ENCODE measurements at regions not wholly inside any gene's neighbourhood (a gene's known extent, or its start where the extent isn't known, plus 50 kb on each side); places are given as distances from the start of the nearest gene placed in this dataset.
"Not testable (repeated sequence)": the region's sequence is repeated elsewhere in the genome, so short reads cannot be mapped to it uniquely, and the experiment has no call there.

GRCh38 chr6:37580176-37580955 is 80.7 kb upstream of the CCDC167 start:
- peak; percentile 57 for DNase-seq (ENCODE audit: low read depth)

- DNase-seq (ENCODE audit: low read depth): no peak
Measured at GRCh38 chr6:37579444-37580067, 79.9 kb upstream of the CCDC167 start.

GRCh38 chr6:37578104-37578503 is 78.4 kb upstream of the CCDC167 start:
- no peak for DNase-seq (ENCODE audit: low read depth)

GRCh38 chr6:37576336-37576737 is 76.6 kb upstream of the CCDC167 start:
- DNase-seq (ENCODE audit: low read depth): peak; percentile 98

GRCh38 chr6:37575221-37575620 is 75.5 kb upstream of the CCDC167 start:
- peak; percentile 37 for DNase-seq (ENCODE audit: low read depth)

- DNase-seq (ENCODE audit: low read depth): no peak
Measured at GRCh38 chr6:37572334-37572733, 72.6 kb upstream of the CCDC167 start.

- DNase-seq (ENCODE audit: low read depth): no peak
Measured at GRCh38 chr6:37570482-37571133, 70.9 kb upstream of the CCDC167 start.

- DNase-seq (ENCODE audit: low read depth): no peak
Measured at GRCh38 chr6:37569743-37570481, 70.2 kb upstream of the CCDC167 start.

GRCh38 chr6:37569317-37569716 is 69.6 kb upstream of the CCDC167 start:
- DNase-seq (ENCODE audit: low read depth): no peak

- no peak for DNase-seq (ENCODE audit: low read depth)
Measured at GRCh38 chr6:37566950-37567349, 67.3 kb upstream of the CCDC167 start.

- peak; percentile 46 for DNase-seq (ENCODE audit: low read depth)
Measured at GRCh38 chr6:37566111-37566949, 66.6 kb upstream of the CCDC167 start.

GRCh38 chr6:37565267-37566110 is 65.8 kb upstream of the CCDC167 start:
- DNase-seq (ENCODE audit: low read depth): peak; percentile 42

GRCh38 chr6:37562926-37563288 is 63.2 kb upstream of the CCDC167 start:
- not testable (repeated sequence) for DNase-seq (ENCODE audit: low read depth)

- no peak for DNase-seq (ENCODE audit: low read depth)
Measured at GRCh38 chr6:37561361-37561760, 61.7 kb upstream of the CCDC167 start.

- DNase-seq (ENCODE audit: low read depth): no peak
Measured at GRCh38 chr6:37560737-37561103, 61.0 kb upstream of the CCDC167 start.

GRCh38 chr6:37559501-37559900 is 59.8 kb upstream of the CCDC167 start:
- no peak for DNase-seq (ENCODE audit: low read depth)

- DNase-seq (ENCODE audit: low read depth): no peak
Measured at GRCh38 chr6:37559050-37559449, 59.4 kb upstream of the CCDC167 start.

- DNase-seq (ENCODE audit: low read depth): no peak
Measured at GRCh38 chr6:37558646-37559045, 59.0 kb upstream of the CCDC167 start.

GRCh38 chr6:37558168-37558567 is 58.5 kb upstream of the CCDC167 start:
- DNase-seq (ENCODE audit: low read depth): no peak

GRCh38 chr6:37557645-37558114 is 58.0 kb upstream of the CCDC167 start:
- peak; percentile 65 for DNase-seq (ENCODE audit: low read depth)

Data from RPMI7951 (cell line).